ENCODE measurements at regions not wholly inside any gene's neighbourhood (a gene's known extent, or its start where the extent isn't known, plus 50 kb on each side); places are given as distances from the start of the nearest gene placed in this dataset.

GRCh38 chr18:43949291-43949690 lies 672.0 kb upstream of the SYT4 start:
- intact Hi-C loops (cut with DNase I; ENCODE audit: low total_unique reads), result no loop called here
- H3K27ac ChIP-seq, result no peak overlapping the region
- WGBS, 2 donors (ENCODE audit: low coverage in 1 of 2), result 83 to 86% methylated on average over 2 of the region's 2 CpGs
- no peaks in the 10 kb centered on the region for H3K36me3 ChIP-seq
- no peaks in the 10 kb centered on the region for H3K4me1 ChIP-seq
- no peak for DNase-seq
- no peaks in the 10 kb centered on the region for H3K27me3 ChIP-seq
- TF ChIP-seq EP300 (IDR thresholded peaks at IDR 0.05; ENCODE audit: low read depth) (no peak), CTCF (IDR thresholded peaks at IDR 0.05) (no peak), POLR2AphosphoS5 (IDR thresholded peaks at IDR 0.05) (no peak), POLR2A (IDR thresholded peaks at IDR 0.05) (no peak)
- in situ Hi-C loops (cut with MboI; ENCODE audit: low pct_ligation_motif_present in 1 of 4, low pct_unique_long_range_greater_than_20kb in 1 of 4, low sequenced_read_pairs in 3 of 4), result no loop called here
- no peak overlapping the region for H3K4me3 ChIP-seq
- H3K9me3 ChIP-seq, result no peaks in the 10 kb centered on the region

- Histone ChIP-seq H3K36me3 (no peaks in the 10 kb centered on the region), H3K4me3 (no peak overlapping the region), H3K9me3 (no peaks in the 10 kb centered on the region), H3K27me3 (no peaks in the 10 kb centered on the region), H3K27ac (no peak overlapping the region), H3K4me1 (no peaks in the 10 kb centered on the region)
- 87 to 91% methylated on average over 3 of the region's 3 CpGs for WGBS, 2 donors (ENCODE audit: low coverage in 1 of 2)
- intact Hi-C loops (cut with DNase I; ENCODE audit: low total_unique reads), result no loop called here
- DNase-seq, result no peak
- TF ChIP-seq POLR2AphosphoS5 (IDR thresholded peaks at IDR 0.05), result no peak
- no peak for TF ChIP-seq CTCF (IDR thresholded peaks at IDR 0.05)
- TF ChIP-seq POLR2A (IDR thresholded peaks at IDR 0.05), result no peak
- no peak for TF ChIP-seq EP300 (IDR thresholded peaks at IDR 0.05; ENCODE audit: low read depth)
- in situ Hi-C loops (cut with MboI; ENCODE audit: low pct_ligation_motif_present in 1 of 4, low pct_unique_long_range_greater_than_20kb in 1 of 4, low sequenced_read_pairs in 3 of 4), result no loop called here
Observed at GRCh38 chr18:43950062-43950461, 672.8 kb upstream of the SYT4 start.

GRCh38 chr18:43952398-43952797 lies 675.1 kb upstream of the SYT4 start:
- H3K4me1 ChIP-seq, result no peaks in the 10 kb centered on the region
- no peak overlapping the region for H3K4me3 ChIP-seq
- no peaks in the 10 kb centered on the region for H3K9me3 ChIP-seq
- H3K27me3 ChIP-seq, result no peaks in the 10 kb centered on the region
- TF ChIP-seq EP300 (IDR thresholded peaks at IDR 0.05; ENCODE audit: low read depth), result no peak
- no peak for TF ChIP-seq POLR2AphosphoS5 (IDR thresholded peaks at IDR 0.05)
- TF ChIP-seq POLR2A (IDR thresholded peaks at IDR 0.05), result no peak
- no peak for TF ChIP-seq CTCF (IDR thresholded peaks at IDR 0.05)
- no peak for DNase-seq
- H3K27ac ChIP-seq, result no peak overlapping the region
- 77 to 90% methylated on average over 3 of the region's 3 CpGs for WGBS, 2 donors (ENCODE audit: low coverage in 1 of 2)
- intact Hi-C loops (cut with DNase I; ENCODE audit: low total_unique reads) (no loop called here), in situ Hi-C loops (cut with MboI; ENCODE audit: low pct_ligation_motif_present in 1 of 4, low pct_unique_long_range_greater_than_20kb in 1 of 4, low sequenced_read_pairs in 3 of 4) (no loop called here)
- no peaks in the 10 kb centered on the region for H3K36me3 ChIP-seq

- in situ Hi-C loops (cut with MboI; ENCODE audit: low pct_ligation_motif_present in 1 of 4, low pct_unique_long_range_greater_than_20kb in 1 of 4, low sequenced_read_pairs in 3 of 4), result no loop called here
- no peaks in the 10 kb centered on the region for H3K4me1 ChIP-seq
- 25 to 26% methylated on average over 3 of the region's 3 CpGs for WGBS, 2 donors (ENCODE audit: low coverage in 1 of 2)
- H3K27ac ChIP-seq, result no peak overlapping the region
- intact Hi-C loops (cut with DNase I; ENCODE audit: low total_unique reads), result no loop called here
- H3K27me3 ChIP-seq, result no peaks in the 10 kb centered on the region
- H3K9me3 ChIP-seq, result no peaks in the 10 kb centered on the region
- H3K36me3 ChIP-seq, result no peaks in the 10 kb centered on the region
- no peak for TF ChIP-seq POLR2AphosphoS5 (IDR thresholded peaks at IDR 0.05)
- DNase-seq, result no peak
- H3K4me3 ChIP-seq, result no peak overlapping the region
Observed at GRCh38 chr18:43961722-43962121, 684.4 kb upstream of the SYT4 start.

GRCh38 chr18:43964666-43965065 lies 687.4 kb upstream of the SYT4 start:
- no peak for TF ChIP-seq POLR2A (IDR thresholded peaks at IDR 0.05)
- no peak for TF ChIP-seq EP300 (IDR thresholded peaks at IDR 0.05; ENCODE audit: low read depth)
- no peak for TF ChIP-seq POLR2AphosphoS5 (IDR thresholded peaks at IDR 0.05)
- TF ChIP-seq CTCF (IDR thresholded peaks at IDR 0.05), result no peak
- H3K4me1 ChIP-seq, result no peaks in the 10 kb centered on the region
- in situ Hi-C loops (cut with MboI; ENCODE audit: low pct_ligation_motif_present in 1 of 4, low pct_unique_long_range_greater_than_20kb in 1 of 4, low sequenced_read_pairs in 3 of 4) (no loop called here), intact Hi-C loops (cut with DNase I; ENCODE audit: low total_unique reads) (no loop called here)
- H3K36me3 ChIP-seq, result no peaks in the 10 kb centered on the region
- H3K4me3 ChIP-seq, result no peak overlapping the region
- H3K27me3 ChIP-seq, result no peaks in the 10 kb centered on the region
- no peaks in the 10 kb centered on the region for H3K9me3 ChIP-seq
- no peak for DNase-seq
- H3K27ac ChIP-seq, result no peak overlapping the region
- WGBS, 2 donors (ENCODE audit: low coverage in 1 of 2), result 94% methylated on average over 1 of the region's 1 CpG; no CpG with 5 or more reads in 1 of the 2 donors

Data from transverse colon (tissue), 4 donors.